Hematopoietic multipotent progenitor cell treated with erythropoietin and hydrocortisone succinate and interleukin-3 and kit ligand, for 8 days (in vitro differentiated cells): ENCODE measurements at regions not wholly inside any gene's neighbourhood (a gene's known extent, or its start where the extent isn't known, plus 50 kb on each side); places are given as distances from the start of the nearest gene placed in this dataset.
A peak's percentile ranks its signal among the peaks of the same experiment; 100 is the strongest.

Experiments
- DNase-seq: peaks from one replicate; pipeline ENCODE4 v3.0.0-alpha.2; 2015

- DNase-seq = no peak
Observed at GRCh38 chr4:38609614-38610013, 54.4 kb upstream of the KLF3 start.

GRCh38 chr4:38610521-38610920 lies 53.5 kb upstream of the KLF3 start:
- DNase-seq = no peak

GRCh38 chr4:38610966-38611431 lies 53.0 kb upstream of the KLF3 start:
- no peak for DNase-seq

- DNase-seq = no peak
Observed at GRCh38 chr4:38611676-38612075, 52.3 kb upstream of the KLF3 start.

GRCh38 chr4:38612646-38613414 lies 51.2 kb upstream of the KLF3 start:
- peak; percentile 17 for DNase-seq
